DND-41 (cell line): ENCODE measurements at regions not wholly inside any gene's neighbourhood (a gene's known extent, or its start where the extent isn't known, plus 50 kb on each side); places are given as distances from the start of the nearest gene placed in this dataset.

Source experiments
- EZH2 ChIP-seq: IDR thresholded peaks from 3 replicates; pipeline ENCODE4 v1.6.1; 2012; ENCODE audit warnings: borderline replicate concordance, low read depth, mild to moderate bottlenecking, moderate library complexity, low read length, inconsistent platforms; ENCODE audit not compliant: severe bottlenecking
- TF ChIP-seq, protein P1 (sequence below): IDR thresholded peaks from 2 replicates; pipeline ENCODE4 v1.5.1; 2012; ENCODE audit warnings: borderline replicate concordance, low read length, moderate library complexity, mild to moderate bottlenecking; ENCODE audit not compliant: poor library complexity, severe bottlenecking; ENCODE audit errors: extremely low read depth

DNA sequence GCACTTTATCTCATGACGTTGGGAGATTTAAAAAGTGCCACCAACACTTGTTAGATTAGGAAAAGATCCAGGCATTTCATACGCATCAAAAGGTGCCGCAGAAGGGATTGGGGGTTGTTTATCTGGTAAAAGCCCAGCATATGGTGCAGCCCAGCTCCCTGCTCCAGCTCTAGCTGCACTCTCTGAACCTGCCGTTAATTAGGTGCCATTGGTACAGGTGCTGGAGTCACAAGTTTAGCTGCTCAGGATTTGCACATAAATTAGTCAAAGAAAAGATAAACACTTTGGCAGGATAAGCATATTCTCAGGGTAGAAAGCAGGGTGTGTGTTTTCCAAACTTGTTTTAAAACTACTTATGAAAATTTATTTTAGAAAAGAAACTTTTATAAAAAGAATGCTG, 932.6 kb upstream of the TMEM132C start:
- TF ChIP-seq, protein P1, sequence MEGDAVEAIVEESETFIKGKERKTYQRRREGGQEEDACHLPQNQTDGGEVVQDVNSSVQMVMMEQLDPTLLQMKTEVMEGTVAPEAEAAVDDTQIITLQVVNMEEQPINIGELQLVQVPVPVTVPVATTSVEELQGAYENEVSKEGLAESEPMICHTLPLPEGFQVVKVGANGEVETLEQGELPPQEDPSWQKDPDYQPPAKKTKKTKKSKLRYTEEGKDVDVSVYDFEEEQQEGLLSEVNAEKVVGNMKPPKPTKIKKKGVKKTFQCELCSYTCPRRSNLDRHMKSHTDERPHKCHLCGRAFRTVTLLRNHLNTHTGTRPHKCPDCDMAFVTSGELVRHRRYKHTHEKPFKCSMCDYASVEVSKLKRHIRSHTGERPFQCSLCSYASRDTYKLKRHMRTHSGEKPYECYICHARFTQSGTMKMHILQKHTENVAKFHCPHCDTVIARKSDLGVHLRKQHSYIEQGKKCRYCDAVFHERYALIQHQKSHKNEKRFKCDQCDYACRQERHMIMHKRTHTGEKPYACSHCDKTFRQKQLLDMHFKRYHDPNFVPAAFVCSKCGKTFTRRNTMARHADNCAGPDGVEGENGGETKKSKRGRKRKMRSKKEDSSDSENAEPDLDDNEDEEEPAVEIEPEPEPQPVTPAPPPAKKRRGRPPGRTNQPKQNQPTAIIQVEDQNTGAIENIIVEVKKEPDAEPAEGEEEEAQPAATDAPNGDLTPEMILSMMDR = no peak
- no peak for TF ChIP-seq EZH2
